Skin epidermis (tissue), 12 donors: ENCODE measurements at regions not wholly inside any gene's neighbourhood (a gene's known extent, or its start where the extent isn't known, plus 50 kb on each side); places are given as distances from the start of the nearest gene placed in this dataset.
"Not testable (repeated sequence)": the region's sequence is repeated elsewhere in the genome, so short reads cannot be mapped to it uniquely, and the experiment has no call there.

ENCODE experiments used
- H3K27ac ChIP-seq, 21 experiments: fragments of 200-600 bp; sonication (generic) in 11 of 21; one replicate each; pipeline ENCODE4 v1.5.0; 2020; ENCODE audit warnings: mild to moderate bottlenecking in 3 of 21, inconsistent platforms in 2 of 21, moderate library complexity in 2 of 21
- H3K4me3 ChIP-seq, 7 experiments: fragments of 200-600 bp; sonication (generic) in 2 of 7; one replicate each; pipeline ENCODE4 v1.5.0; 2020; ENCODE audit warnings: inconsistent platforms in 2 of 7, mild to moderate bottlenecking in 2 of 7, moderate library complexity in 1 of 7

DNA sequence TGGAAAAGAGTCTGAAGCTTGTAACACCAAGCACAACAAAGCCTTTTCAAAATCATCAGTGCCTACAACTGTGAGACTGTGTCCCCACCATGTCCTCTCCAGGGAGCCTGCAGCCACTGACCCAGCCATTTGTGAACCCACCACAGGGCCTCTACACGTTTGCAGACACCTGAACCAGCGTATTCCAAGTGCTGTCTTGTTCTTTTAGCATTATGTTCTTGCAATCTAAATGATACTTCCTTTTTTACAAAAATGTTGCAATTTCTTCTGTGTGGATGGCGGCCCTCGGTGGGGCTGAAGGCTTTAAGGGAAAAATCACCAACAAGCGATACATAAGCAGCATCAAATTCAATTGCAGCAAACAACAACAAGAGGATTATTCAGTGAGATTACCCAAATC is 403.2 kb upstream of the MGMT start:
- H3K27ac ChIP-seq: no peak overlapping the region
- no peak overlapping the region for H3K4me3 ChIP-seq

DNA sequence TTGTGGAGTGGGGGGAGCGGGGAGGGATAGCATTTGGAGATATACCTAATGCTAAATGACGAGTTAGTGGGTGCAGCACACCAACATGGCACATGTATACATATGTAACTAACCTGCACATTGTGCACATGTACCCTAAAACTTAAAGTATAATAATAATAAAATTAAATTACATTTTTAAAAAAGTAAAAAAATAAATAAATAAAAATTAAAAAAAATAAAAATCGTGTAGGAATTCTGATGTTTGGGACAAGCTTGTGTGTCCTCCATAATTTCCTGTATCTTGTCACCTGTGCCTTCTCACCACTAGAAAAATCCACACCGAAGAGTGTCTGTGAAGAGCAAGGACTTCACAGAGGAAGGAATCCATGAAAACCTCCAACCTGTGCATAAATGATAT is 400.5 kb upstream of the MGMT start:
- not testable (repeated sequence) for H3K4me3 ChIP-seq, H3K27ac ChIP-seq

DNA sequence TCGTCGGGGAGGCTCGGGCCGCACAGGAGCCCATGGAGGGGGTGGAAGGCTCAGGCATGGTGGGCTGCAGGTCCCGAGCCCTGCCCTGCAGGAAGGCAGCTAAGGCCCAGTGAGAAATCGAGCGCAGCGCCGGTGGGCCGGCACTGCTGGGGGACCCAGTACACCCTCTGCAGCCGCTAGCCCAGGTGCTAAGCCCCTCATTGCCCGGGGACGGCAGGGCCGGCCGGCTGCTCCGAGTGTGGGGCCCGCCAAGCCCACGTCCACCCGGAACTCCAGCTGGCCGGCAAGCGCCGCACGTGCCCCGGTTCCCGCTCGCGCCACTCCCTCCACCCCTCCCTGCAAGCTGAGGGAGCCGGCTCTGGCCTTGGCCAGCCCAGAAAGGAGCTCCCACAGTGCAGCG is 395.6 kb upstream of the MGMT start:
- not testable (repeated sequence) for H3K27ac ChIP-seq, H3K4me3 ChIP-seq

DNA sequence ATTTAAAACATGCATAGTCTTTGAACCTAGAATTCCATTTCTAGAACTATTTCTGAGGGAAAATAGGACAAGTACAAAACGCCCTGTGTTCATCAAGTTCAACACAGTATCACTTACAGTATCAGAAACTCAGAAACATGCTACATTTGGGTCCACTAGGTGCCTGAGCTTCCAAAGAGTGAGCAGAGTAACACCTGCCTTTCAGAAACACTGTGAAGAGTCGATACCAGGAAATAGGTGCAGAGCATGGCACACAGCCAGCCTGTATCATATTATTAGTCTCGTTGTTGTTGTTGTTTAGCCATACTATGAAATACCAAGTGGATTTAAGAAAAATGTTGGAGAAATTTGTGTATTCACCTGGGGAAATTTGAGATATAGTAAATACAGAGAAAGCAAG is 392.1 kb upstream of the MGMT start:
- no peak overlapping the region for H3K4me3 ChIP-seq
- H3K27ac ChIP-seq: no peak overlapping the region

DNA sequence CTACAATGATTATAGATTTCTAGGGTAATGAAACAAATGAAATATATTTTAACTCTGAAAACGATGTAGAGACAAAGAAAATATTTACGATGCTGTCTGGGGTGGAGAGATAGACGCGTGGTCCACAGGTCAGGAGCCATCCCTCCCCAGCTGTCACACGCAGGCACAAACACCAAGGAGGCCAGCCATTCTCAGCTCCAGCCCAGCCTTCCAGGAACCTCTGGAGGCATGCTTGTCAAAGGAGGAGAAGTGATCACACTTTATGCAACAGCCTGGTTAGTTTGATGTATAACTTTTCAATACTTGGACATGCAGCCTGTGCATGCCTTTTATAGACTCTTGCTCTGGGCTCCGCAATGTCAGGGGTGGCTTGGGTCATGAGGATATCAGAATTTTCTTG is 391.5 kb upstream of the MGMT start:
- Histone ChIP-seq H3K4me3 (no peak overlapping the region), H3K27ac (no peak overlapping the region)

DNA sequence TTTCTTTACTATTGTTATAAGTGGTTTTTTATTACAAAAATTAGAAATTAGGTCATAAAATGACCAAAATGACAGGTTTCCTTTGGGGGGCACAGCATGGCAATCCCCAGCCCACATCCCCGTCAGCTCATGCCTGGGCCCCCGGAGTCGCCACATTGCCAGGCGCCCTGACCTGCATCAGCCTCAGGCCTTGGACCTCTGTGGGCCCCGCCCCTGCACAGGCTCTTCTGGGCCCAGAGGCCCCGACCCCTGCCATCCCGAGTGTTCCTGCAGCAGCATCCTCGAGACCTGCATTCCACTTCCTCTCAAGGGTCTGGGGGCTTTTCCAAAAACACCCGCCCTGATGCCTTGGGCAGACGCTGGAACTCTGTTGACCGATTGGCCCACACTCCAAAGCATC is 391.1 kb upstream of the MGMT start:
- Histone ChIP-seq H3K27ac (no peak overlapping the region), H3K4me3 (no peak overlapping the region)

DNA sequence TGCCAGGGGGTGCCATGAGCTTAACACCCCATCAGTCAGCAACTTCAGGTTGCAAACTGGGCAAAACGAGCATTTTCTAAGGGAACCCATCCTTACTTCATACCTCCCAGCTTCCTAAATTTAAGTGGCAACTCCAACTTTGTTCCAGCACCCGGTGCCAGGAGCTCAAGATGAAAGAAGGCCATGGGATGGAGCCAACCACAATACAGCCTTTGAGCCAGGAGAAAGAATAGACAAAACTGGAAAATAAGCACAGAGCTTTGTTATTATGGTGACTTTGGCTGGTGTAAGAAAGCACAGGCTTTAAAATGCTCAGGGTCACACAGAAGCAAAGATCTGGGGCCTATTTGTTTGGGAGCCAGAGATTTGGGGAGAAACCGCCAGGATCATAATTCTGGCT is 388.7 kb upstream of the MGMT start:
- Histone ChIP-seq H3K27ac (no peak overlapping the region), H3K4me3 (no peak overlapping the region)

DNA sequence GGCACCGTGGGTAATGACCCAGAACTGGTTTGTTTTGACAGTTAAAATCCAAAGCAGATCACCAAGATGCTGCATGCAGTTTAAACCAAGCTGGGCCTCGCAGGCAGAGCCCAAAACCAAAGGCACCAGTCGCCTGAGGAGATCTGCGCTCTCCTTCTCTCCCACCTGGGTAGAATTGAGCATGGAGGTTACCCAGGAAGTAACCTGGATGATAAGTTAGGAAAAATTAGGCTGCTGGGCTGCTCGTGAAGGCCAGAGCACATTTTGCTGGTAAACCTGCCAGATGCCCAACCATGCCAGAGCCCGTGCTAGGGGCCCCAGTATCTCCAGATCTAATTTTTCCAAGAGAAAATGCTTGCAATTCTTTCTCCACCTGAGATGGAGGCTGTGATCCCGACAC is 388.3 kb upstream of the MGMT start:
- H3K4me3 ChIP-seq: no peak overlapping the region
- H3K27ac ChIP-seq: no peak overlapping the region

DNA sequence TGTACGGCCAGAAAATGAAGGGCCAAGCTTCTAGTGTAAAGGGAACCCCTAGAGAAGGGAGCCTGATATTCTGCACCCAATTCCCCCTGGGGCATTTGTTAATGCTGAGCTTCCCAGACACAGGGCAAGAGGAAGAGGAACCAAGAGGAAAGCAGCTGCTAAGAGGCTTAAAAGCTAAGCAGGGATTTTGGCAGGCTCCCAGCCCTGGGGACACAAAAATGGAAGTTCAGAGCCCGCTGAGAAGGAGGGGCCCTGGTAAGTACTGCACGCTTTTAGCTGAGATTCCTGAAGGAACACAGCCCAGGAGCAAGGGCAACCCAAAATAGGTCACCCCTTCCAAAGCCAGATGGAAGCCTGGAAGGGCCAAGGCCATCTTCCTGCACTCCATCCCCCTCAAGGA is 387.3 kb upstream of the MGMT start:
- Histone ChIP-seq H3K27ac (no peak overlapping the region), H3K4me3 (no peak overlapping the region)

DNA sequence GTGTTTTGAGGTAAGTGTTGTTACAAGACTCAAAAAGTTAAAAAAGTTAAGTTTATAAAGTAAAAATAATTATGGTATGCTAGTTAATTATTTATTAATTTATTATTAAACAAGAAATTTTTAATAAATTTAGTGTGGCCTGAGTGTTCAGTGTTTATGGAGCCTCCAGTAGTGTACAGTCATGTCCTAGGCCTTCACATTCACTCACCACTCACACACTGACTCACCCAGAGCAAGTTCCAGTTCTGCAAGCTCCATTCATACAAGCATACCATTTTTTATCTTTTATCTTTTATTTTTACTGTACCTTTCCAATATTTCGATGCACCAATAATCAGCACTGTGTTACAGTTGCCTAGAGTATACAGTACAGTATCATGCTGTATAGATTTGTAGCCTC is 381.2 kb upstream of the MGMT start:
- H3K27ac ChIP-seq: no peak overlapping the region
- H3K4me3 ChIP-seq: no peak overlapping the region

DNA sequence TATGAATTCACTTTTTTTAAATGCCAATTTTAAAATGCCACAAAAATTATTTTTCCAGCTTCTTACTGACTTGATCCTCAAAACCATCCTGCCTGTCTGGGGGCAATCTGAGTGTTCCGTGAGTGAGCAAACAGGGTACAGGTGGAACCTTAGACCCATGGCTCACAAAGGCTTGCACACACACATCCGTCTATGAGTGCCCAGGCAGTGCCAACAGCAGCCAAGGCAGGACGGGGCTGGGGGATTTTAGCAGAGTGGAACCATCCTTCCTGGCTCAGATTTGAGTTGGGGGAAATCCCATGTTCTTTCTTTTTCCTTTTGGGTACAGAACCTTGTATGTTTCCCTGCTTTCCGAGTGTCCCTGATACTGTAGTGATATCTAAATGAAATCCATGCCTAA is 377.7 kb upstream of the MGMT start:
- no peak overlapping the region for H3K4me3 ChIP-seq
- H3K27ac ChIP-seq: no peak overlapping the region

DNA sequence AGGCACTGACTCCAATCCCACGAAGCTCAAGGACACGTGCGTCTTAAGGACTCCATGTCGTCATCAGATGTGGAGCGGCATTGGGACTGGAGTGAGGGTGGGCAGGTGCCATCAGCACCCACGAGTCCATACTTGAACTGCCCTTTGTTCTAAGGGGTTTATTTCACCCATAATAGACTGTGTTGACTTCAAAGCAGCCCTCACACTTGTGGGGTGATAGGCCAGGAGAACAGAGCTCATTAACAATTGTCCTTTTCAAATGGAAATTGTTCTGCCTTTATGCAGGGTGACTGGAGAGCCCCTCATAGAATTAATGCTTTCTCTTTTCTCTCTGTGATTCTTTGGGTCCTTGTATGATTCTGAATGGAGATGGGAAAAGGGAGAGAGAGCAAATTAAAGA is 376.9 kb upstream of the MGMT start:
- Histone ChIP-seq H3K4me3 (no peak overlapping the region), H3K27ac (no peak overlapping the region)

DNA sequence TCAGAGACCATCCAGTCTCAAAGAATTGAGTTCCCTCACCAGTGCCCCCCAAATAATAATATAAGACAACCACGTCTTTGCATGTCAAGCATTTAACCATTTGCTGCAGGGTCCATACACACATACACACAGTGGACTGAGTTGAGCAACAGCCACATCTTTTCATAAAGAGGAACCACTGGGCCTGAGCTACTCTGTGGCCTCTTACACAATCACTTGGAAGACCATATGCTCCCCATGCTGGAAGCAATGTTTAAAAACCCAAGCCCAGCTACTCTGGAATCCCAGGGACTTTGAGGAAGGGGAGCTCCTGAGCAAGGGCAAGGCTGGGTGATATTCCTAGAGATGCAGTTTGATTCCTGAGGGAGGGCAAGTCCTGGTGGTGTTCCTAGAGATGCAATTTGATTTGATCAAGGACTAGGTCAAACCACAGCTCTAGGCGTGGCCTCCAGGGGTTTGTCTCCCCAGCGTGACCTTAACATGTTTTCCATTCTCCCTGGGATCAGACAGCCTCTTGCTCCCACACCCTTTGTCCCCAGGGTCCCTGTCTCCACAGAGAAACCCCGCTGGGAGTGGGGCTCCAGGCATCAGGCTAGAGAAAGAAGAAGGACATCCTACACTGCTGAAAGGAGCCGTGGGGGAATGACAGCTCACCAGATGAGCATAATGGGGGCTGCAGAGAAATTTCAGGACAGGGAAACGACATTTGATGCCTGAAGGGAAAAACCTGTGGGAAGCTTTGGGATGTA is 376.2 kb upstream of the MGMT start:
- no peak overlapping the region for H3K27ac ChIP-seq

DNA sequence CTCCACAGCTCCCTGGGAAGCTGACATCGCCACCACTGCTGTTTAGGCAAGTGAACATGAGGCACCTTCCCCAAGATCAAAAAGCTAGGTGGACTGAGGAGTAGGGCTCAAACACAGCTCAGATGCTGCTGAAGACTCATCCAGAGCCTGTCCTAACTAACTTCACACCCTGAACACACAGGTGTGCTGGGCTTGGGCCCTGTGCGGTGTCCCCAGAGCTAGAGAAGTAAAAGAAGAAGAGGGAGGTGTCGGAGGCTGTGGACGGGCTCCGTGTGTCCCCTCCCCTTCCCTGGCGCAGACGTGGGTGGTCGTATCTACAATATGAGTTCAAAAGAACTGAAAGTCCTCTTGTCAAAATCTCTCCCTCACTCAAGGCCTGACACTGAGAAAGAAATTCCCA is 373.4 kb upstream of the MGMT start:
- Histone ChIP-seq H3K4me3 (no peak overlapping the region), H3K27ac (no peak overlapping the region)

More for the DNA sequence above, 376.2 kb upstream of the MGMT start:
- no peak overlapping the region for H3K4me3 ChIP-seq

DNA sequence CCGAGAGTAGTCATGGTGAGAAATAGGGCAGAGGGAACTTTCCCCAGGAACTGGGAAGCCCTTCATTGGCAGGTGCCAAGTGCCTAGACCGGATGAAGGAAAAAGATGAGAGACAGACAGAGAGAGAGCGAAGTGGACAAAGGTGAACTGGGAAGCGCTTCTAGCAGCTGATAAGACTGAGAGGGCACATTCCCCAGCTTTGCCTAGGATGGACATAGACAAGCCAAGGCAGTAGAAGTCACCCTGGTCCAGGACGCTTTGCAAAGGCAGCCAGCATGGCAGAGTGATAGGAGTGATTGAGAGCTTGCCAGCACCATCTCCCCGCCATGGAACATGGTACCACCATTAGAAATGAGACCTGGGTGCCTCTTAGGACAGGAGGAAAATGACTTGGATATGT is 372.8 kb upstream of the MGMT start:
- Histone ChIP-seq H3K4me3 (no peak overlapping the region), H3K27ac (no peak overlapping the region)

DNA sequence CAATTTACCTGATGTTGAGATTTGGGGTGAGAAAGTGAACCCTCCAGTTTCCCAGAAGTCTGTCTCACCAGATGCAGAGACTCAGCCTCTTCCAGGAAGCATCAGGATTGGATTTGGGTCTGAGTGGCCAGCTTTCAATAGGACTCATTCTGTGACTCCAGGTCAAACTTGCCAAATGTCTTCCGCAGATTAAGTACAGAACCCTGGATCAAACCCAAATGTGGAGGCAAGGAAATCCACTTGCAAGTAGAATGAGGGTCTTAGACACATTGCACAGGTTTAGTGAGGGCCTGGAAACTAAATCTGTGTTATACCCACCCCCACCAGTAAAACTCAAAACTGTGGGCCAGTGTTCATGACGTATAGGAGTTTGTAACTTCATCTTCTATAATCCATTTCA is 372.2 kb upstream of the MGMT start:
- no peak overlapping the region for H3K4me3 ChIP-seq
- no peak overlapping the region for H3K27ac ChIP-seq

DNA sequence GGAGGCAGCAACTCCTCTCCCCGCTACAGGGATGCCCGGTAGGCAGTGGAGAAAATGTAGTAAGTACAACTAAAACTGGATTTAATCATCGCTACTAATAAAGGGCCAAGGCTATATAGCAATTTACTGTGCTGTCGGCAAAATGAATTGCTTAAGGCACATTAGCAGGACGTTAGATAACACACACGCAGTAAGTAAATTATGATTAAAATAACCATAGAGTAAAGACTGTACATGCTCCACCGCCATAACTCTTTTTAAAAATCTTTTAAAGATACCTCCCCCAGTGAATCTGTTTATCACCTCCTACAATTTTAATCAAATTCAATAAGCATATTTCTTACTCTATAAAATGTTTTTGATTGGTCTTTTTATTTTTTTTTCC is 371.4 kb upstream of the MGMT start:
- no peak overlapping the region for H3K27ac ChIP-seq
- no peak overlapping the region for H3K4me3 ChIP-seq

DNA sequence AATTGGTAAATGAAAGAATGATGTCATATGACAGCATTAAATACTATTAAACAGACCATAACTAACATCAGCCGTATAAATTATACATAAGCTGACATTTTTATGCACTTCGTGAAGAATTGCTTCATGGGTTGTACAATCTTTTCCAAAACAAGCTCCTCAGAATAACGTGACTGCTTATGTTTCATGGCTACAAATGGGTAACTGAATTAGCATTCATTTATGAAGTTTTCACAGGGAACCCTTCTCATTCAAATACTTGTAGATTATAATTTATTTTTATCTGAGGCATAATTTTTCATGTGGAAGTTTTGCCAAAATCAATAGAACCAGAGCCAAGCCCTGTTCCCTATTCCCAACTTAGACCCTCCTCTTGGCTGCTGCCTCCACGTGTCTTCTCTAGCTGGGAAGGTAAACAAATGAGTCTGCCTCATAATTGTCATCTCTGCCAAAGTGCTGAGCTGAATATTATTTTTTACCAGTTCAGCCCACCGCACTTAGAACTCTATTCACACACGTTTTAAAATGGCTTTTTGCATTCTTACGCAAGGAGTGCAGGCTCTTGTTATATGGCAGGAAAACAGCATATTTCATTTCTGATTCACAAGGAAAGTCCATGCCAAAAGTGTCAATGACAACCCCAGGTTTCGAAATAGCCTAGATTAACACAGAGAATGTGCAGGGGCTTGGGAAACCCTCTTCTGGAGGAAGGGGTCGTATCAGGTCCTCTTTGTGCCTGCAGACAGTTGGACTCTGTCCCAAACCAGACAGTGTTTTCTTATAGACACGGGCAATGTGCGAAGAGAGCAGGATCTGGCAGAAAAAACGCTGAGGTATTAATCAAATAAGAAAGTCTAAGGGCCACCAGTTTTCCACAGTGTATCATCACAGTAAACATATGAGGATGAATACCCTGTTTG is 370.7 kb upstream of the MGMT start:
- Histone ChIP-seq H3K4me3 (no peak overlapping the region), H3K27ac (no peak overlapping the region)

DNA sequence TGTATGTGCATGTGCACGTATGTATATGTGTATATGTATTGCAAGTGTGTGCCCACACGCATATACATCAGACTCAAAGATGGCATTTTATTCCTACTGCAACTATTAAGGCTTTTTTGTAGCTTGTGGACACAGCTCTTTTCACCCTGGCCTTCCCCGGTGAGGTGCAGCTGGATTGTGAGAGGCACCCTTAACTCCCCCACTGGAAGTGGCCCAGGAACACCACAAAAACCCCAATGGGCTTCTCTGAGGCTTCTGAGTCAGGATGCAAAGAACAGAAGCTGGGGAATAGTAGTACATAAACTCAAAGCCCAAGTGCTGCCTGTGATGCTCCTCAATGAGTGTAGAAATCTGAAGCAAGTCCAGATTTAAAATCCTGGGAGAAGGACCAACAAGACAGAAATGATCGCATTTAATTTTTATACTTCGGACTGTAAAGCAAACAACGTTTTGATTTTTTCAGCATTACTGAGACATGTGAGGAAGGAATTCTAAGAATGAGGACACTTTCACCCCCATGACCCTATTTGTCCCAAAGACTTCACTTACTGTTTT is 369.2 kb upstream of the MGMT start:
- Histone ChIP-seq H3K4me3 (no peak overlapping the region), H3K27ac (no peak overlapping the region)

DNA sequence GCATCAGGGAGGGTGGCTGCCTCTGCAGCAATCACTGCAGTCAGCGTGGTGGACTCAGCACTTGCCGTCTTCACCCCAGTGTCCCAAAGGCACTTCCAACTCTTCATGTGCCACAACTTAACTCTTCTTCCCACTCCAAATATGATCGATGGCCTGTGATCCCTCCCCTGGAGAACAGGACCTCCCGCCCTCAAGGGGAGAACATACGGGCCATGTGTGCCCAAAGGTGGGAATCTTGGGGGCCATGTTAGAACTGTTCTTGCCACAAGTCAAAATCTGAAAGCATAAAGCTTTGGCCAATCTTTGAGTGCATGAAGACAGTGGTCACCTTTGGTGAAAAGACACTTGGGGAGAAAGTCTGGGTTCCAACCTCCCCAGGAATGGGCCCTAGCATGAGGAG is 368.5 kb upstream of the MGMT start:
- no peak overlapping the region for H3K4me3 ChIP-seq
- no peak overlapping the region for H3K27ac ChIP-seq

DNA sequence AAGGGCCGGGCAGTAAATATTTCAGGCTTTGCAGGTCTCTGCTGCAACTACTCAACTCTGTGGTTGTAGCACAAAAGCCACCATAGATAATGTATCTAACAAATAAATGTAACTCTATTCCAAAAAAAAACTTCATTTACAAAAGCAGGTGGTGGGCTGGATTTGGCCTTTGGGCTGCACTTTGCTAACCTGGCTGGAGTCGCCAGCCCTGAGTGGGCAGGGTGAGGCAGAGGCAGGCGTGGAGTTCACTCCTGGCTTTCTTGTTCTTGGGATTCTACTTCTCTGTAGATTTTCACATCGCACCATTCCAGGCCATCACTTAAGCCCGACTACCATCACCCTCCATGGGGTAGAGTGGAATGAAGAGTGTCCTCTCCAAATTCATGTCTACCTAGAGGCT is 367.6 kb upstream of the MGMT start:
- H3K4me3 ChIP-seq: no peak overlapping the region
- H3K27ac ChIP-seq: no peak overlapping the region
